ENCODE measurements at regions not wholly inside any gene's neighbourhood (a gene's known extent, or its start where the extent isn't known, plus 50 kb on each side); places are given as distances from the start of the nearest gene placed in this dataset.

DNA sequence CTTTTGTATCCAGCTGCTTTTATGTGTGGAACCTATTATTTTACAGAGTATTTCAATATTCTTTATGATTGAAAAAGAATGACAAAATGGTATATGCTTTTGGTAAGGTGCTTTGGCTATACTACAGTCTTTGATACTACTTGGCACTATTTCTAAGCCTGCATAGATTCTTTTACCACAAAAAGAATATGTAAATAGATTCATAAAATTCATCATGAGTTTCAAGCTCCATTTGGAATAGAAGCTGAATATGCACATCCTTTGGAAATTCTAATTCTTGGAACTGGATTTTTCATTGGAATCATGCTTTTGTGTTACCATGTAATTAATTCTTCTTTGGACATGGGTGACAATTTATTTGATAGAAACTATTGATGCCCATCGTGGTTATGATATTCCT, 60.2 kb upstream of the SYTL5 start:
- no peak for TF ChIP-seq POLR2A (IDR thresholded peaks at IDR 0.05)
- TF ChIP-seq, protein P1, sequence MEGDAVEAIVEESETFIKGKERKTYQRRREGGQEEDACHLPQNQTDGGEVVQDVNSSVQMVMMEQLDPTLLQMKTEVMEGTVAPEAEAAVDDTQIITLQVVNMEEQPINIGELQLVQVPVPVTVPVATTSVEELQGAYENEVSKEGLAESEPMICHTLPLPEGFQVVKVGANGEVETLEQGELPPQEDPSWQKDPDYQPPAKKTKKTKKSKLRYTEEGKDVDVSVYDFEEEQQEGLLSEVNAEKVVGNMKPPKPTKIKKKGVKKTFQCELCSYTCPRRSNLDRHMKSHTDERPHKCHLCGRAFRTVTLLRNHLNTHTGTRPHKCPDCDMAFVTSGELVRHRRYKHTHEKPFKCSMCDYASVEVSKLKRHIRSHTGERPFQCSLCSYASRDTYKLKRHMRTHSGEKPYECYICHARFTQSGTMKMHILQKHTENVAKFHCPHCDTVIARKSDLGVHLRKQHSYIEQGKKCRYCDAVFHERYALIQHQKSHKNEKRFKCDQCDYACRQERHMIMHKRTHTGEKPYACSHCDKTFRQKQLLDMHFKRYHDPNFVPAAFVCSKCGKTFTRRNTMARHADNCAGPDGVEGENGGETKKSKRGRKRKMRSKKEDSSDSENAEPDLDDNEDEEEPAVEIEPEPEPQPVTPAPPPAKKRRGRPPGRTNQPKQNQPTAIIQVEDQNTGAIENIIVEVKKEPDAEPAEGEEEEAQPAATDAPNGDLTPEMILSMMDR (IDR thresholded peaks at IDR 0.05), result no peak
- Histone ChIP-seq H3K27ac (no peak overlapping the region), H3K4me1 (no peaks in the 10 kb centered on the region), H3K27me3 (no peaks in the 10 kb centered on the region), H3K36me3 (ENCODE audit: low read depth, missing control alignments) (no peaks in the 10 kb centered on the region), H3K4me3 (no peak overlapping the region), H3K9me3 (no peaks in the 10 kb centered on the region)
- intact Hi-C loops (cut with DNase I; ENCODE audit: low total_unique reads), result no loop called here
- 89 to 100% methylated on average over 1 of the region's 1 CpG for WGBS, 2 donors
- no peak for DNase-seq

DNA sequence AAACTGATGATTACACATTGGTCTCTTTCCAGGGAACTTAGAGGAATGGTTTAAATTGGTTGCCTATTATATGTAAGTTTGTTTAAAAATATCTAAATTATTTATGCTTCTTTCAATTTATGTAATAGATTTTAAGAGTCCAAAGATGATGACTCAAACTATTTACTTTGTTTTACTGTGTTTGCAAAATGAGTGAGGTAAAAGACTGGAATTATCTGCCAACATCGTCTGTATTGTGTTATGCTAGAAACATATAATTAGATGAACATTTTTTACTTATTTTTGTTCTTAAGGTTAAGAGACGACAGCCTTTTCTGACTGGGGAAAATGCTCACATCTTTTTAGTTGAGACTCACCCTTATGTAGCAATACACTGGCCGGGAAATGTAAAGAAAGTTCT, 51.1 kb upstream of the SYTL5 start:
- intact Hi-C loops (cut with DNase I; ENCODE audit: low total_unique reads), result no loop called here
- H3K4me3 ChIP-seq, result no peak overlapping the region
- DNase-seq, result no peak
- H3K4me1 ChIP-seq, result no peaks in the 10 kb centered on the region
- WGBS, 2 donors, result 59 to 74% methylated on average over 3 of the region's 3 CpGs
- H3K27me3 ChIP-seq, result no peaks in the 10 kb centered on the region
- H3K36me3 ChIP-seq (ENCODE audit: low read depth, missing control alignments), result no peaks in the 10 kb centered on the region
- H3K9me3 ChIP-seq, result no peaks in the 10 kb centered on the region
- TF ChIP-seq POLR2A (IDR thresholded peaks at IDR 0.05), result no peak
- TF ChIP-seq, protein P1 (IDR thresholded peaks at IDR 0.05), result no peak
- no peak overlapping the region for H3K27ac ChIP-seq

DNA sequence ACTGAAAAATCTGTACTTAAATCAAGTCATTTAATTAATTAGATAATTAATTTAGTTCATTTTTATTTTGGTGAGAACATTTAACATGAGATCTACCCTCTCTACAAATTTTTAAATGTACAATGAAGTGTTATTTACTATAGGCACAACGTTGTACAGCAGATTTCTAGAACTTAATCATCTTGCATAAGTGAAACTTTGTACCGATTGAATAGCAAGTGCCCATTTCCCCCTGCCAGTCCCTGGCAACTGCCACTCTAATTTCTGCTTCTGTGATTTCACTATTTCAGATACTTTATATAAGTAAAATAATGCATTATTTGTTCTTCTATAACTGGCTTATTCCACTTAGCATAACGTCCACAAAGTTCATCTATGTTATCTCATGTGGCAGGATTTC, 50.1 kb upstream of the SYTL5 start:
- no peaks in the 10 kb centered on the region for H3K36me3 ChIP-seq (ENCODE audit: low read depth, missing control alignments)
- no peak for TF ChIP-seq POLR2A (IDR thresholded peaks at IDR 0.05)
- TF ChIP-seq, protein P1 (IDR thresholded peaks at IDR 0.05), result no peak
- H3K9me3 ChIP-seq, result no peaks in the 10 kb centered on the region
- no peaks in the 10 kb centered on the region for H3K27me3 ChIP-seq
- no peak overlapping the region for H3K4me3 ChIP-seq
- intact Hi-C loops (cut with DNase I; ENCODE audit: low total_unique reads), result no loop called here
- WGBS, 2 donors, result 77 to 87% methylated on average over 3 of the region's 3 CpGs
- no peak for DNase-seq
- H3K27ac ChIP-seq, result no peak overlapping the region
- no peaks in the 10 kb centered on the region for H3K4me1 ChIP-seq

Measured in testis (tissue), 2 donors.